SH-SY5Y (cell line): ENCODE measurements at regions not wholly inside any gene's neighbourhood (a gene's known extent, or its start where the extent isn't known, plus 50 kb on each side); places are given as distances from the start of the nearest gene placed in this dataset.

ENCODE experiments used
- GATA2 ChIP-seq: IDR thresholded peaks from 2 replicates; pipeline ENCODE4 v1.6.1; 2011; ENCODE audit warnings: mild to moderate bottlenecking, low read depth, low read length
- GATA3 ChIP-seq: IDR thresholded peaks from 2 replicates; pipeline ENCODE4 v1.6.1; 2011; ENCODE audit warnings: low read depth, mild to moderate bottlenecking, low read length, moderate library complexity

- TF ChIP-seq GATA2: no peak
- no peak for TF ChIP-seq GATA3
Measured at GRCh38 chr3:8441969-8442559, 59.6 kb upstream of the LMCD1 start.

- TF ChIP-seq GATA3: no peak
- TF ChIP-seq GATA2: no peak
Measured at GRCh38 chr3:8442993-8443650, 58.5 kb upstream of the LMCD1 start.

- TF ChIP-seq GATA3 (no peak), GATA2 (no peak)
Measured at GRCh38 chr3:8443829-8444791, 57.5 kb upstream of the LMCD1 start.

- TF ChIP-seq GATA3 (no peak), GATA2 (no peak)
Measured at GRCh38 chr3:8444883-8445282, 56.7 kb upstream of the LMCD1 start.

GRCh38 chr3:8445861-8446260 lies 55.8 kb upstream of the LMCD1 start:
- TF ChIP-seq GATA3: no peak
- no peak for TF ChIP-seq GATA2

GRCh38 chr3:8446845-8447244 lies 54.8 kb upstream of the LMCD1 start:
- no peak for TF ChIP-seq GATA3
- TF ChIP-seq GATA2: no peak

GRCh38 chr3:8450618-8451017 lies 51.0 kb upstream of the LMCD1 start:
- TF ChIP-seq GATA3 (no peak), GATA2 (no peak)

GRCh38 chr3:8451696-8452095 lies 49.9 kb upstream of the LMCD1 start:
- TF ChIP-seq GATA2: no peak
- no peak for TF ChIP-seq GATA3
